GM18870 (cell line): ENCODE measurements at regions not wholly inside any gene's neighbourhood (a gene's known extent, or its start where the extent isn't known, plus 50 kb on each side); places are given as distances from the start of the nearest gene placed in this dataset.

Experiments
- ATAC-seq: cut with Tn5 transposase; IDR thresholded peaks from one replicate; pipeline ENCODE4 v1.9.1; 2021; ENCODE audit warnings: moderate library complexity; ENCODE audit not compliant: unreplicated experiment

- no peak for ATAC-seq
Observed at GRCh38 chr9:73845954-73846690, 651.0 kb upstream of the RORB start.

- ATAC-seq: no peak
Observed at GRCh38 chr9:73847536-73847935, 649.6 kb upstream of the RORB start.

- ATAC-seq: no peak
Observed at GRCh38 chr9:73853549-73853948, 643.6 kb upstream of the RORB start.

GRCh38 chr9:73855206-73855605, 641.9 kb upstream of the RORB start:
- ATAC-seq: peak; percentile 57

- no peak for ATAC-seq
Observed at GRCh38 chr9:73863924-73864323, 633.2 kb upstream of the RORB start.

- no peak for ATAC-seq
Observed at GRCh38 chr9:73866451-73866850, 630.7 kb upstream of the RORB start.

GRCh38 chr9:73869264-73869663, 627.9 kb upstream of the RORB start:
- peak; percentile 100 for ATAC-seq

- ATAC-seq: no peak
Observed at GRCh38 chr9:73871636-73872035, 625.5 kb upstream of the RORB start.

- ATAC-seq: no peak
Observed at GRCh38 chr9:73872701-73873100, 624.4 kb upstream of the RORB start.

GRCh38 chr9:73880101-73880500, 617.0 kb upstream of the RORB start:
- ATAC-seq: no peak

GRCh38 chr9:73889023-73889422, 608.1 kb upstream of the RORB start:
- ATAC-seq: no peak

- ATAC-seq: no peak
Observed at GRCh38 chr9:73890685-73891277, 606.4 kb upstream of the RORB start.

GRCh38 chr9:73892335-73892734, 604.8 kb upstream of the RORB start:
- no peak for ATAC-seq

- no peak for ATAC-seq
Observed at GRCh38 chr9:73893230-73893629, 603.9 kb upstream of the RORB start.

- no peak for ATAC-seq
Observed at GRCh38 chr9:73896061-73896460, 601.1 kb upstream of the RORB start.

- no peak for ATAC-seq
Observed at GRCh38 chr9:73906671-73907070, 590.5 kb upstream of the RORB start.

GRCh38 chr9:73911804-73912203, 585.3 kb upstream of the RORB start:
- ATAC-seq: no peak

- no peak for ATAC-seq
Observed at GRCh38 chr9:73916016-73916673, 581.0 kb upstream of the RORB start.

GRCh38 chr9:73919712-73920111, 577.4 kb upstream of the RORB start:
- ATAC-seq: no peak

GRCh38 chr9:73923796-73924195, 573.3 kb upstream of the RORB start:
- ATAC-seq: no peak

GRCh38 chr9:73951147-73951546, 546.0 kb upstream of the RORB start:
- no peak for ATAC-seq

- ATAC-seq: no peak
Observed at GRCh38 chr9:73962792-73963191, 534.3 kb upstream of the RORB start.
